ENCODE measurements at regions not wholly inside any gene's neighbourhood (a gene's known extent, or its start where the extent isn't known, plus 50 kb on each side); places are given as distances from the start of the nearest gene placed in this dataset.

GRCh38 chr4:35423104-35423503, 821.2 kb downstream of the ARAP2 start:
- TF ChIP-seq EP300 (IDR thresholded peaks at IDR 0.05) (no peak), CTCF (IDR thresholded peaks at IDR 0.05) (no peak), POLR2A (IDR thresholded peaks at IDR 0.05) (no peak)
